ENCODE measurements at regions not wholly inside any gene's neighbourhood (a gene's known extent, or its start where the extent isn't known, plus 50 kb on each side); places are given as distances from the start of the nearest gene placed in this dataset.

DNA sequence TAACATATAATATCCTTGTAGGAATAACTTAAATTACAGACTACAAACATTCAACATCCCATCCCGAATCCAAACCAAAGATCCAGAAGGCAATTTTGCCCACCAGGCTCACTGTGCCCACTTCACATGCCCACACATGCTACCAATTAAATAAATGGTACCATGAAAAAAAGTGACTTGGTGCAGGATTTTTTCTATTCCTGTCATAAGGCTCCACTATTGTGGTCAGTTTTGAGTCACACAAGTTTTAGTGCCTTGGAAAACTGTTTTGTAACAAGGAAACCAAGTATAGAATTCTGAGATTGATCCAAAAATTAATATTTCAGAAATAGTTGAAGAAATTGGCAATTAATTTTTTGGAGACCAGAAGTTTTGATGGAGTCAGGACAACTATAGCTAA is 470.1 kb upstream of the THBS1 start:
- TF ChIP-seq POLR2A (IDR thresholded peaks at IDR 0.05): no peak
- TF ChIP-seq, protein P1, sequence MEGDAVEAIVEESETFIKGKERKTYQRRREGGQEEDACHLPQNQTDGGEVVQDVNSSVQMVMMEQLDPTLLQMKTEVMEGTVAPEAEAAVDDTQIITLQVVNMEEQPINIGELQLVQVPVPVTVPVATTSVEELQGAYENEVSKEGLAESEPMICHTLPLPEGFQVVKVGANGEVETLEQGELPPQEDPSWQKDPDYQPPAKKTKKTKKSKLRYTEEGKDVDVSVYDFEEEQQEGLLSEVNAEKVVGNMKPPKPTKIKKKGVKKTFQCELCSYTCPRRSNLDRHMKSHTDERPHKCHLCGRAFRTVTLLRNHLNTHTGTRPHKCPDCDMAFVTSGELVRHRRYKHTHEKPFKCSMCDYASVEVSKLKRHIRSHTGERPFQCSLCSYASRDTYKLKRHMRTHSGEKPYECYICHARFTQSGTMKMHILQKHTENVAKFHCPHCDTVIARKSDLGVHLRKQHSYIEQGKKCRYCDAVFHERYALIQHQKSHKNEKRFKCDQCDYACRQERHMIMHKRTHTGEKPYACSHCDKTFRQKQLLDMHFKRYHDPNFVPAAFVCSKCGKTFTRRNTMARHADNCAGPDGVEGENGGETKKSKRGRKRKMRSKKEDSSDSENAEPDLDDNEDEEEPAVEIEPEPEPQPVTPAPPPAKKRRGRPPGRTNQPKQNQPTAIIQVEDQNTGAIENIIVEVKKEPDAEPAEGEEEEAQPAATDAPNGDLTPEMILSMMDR (IDR thresholded peaks at IDR 0.05 in 4 of 5, conservative IDR thresholded peaks at IDR 0.05 in 1 of 5): no peak
